HG02943 (cell line): ENCODE measurements at regions not wholly inside any gene's neighbourhood (a gene's known extent, or its start where the extent isn't known, plus 50 kb on each side); places are given as distances from the start of the nearest gene placed in this dataset.
"Not testable (repeated sequence)": the region's sequence is repeated elsewhere in the genome, so short reads cannot be mapped to it uniquely, and the experiment has no call there.

Source experiments
- ATAC-seq: cut with Tn5 transposase; IDR thresholded peaks from one replicate; pipeline ENCODE4 v1.9.1; 2021; ENCODE audit warnings: mild to moderate bottlenecking, low read depth, moderate library complexity; ENCODE audit not compliant: unreplicated experiment

DNA sequence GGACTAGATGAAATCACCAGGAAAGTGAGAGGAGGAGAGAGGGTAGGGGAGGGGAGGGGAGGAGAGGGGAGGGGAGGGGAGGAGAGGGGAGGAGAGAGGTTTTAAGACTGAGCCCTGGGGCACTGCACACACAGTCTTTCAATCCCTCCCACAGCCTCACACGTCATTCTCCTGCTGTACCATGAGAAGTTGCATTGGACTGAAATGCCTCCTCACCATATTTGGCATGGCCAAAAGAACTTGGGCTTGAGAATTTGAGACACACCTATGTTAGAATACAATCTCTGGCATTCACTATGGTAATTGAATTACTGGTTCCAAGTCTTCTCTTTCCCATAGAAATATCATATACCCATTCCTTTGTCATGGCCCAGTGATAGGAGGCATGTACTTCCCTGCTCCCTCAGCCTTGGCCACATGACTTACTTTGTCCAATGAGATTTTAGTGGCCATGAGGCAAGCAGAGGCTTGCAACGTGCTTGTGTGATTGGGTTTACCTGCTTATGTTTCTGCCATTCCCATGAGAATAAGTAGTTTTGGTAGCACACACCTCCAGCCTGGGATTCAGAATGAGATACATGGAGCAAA, 133.3 kb upstream of the SMARCA2 start:
- ATAC-seq = no peak

DNA sequence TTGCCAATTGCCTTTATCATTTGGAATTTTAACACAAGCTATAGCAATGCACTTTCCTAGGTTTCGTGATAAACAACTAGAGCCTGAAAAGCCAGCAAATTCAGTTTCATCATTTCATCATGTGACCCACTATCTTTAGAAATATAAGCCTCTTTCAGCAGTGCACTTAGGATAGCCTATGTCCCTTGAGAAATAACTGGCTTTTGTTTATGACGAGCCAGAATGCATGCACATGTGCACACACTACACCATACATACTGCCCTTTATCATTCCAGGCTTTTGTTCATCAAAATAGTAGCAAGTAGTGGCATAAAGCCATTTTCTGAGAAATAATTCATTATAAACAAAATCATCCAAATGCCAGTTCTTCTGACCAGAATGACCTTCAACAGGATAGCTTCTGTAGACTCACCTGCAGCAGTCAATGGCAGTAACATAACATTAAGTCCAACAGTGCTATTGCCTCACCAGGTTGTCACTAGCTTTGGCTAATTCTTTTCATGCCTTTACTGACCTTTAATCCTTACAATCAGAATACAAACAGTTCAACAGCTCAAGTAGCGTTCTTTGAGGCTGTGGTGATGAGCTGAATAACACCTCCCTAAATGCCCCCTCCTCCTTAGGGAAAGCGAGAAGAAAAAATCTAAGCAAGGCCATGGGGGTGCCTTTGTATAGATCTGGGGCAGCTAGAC, 132.3 kb upstream of the SMARCA2 start:
- ATAC-seq = no peak

GRCh38 chr9:1890201-1890600, 124.9 kb upstream of the SMARCA2 start:
- no peak for ATAC-seq

GRCh38 chr9:1890816-1891215, 124.3 kb upstream of the SMARCA2 start:
- no peak for ATAC-seq

- ATAC-seq = not testable (repeated sequence)
Measured at GRCh38 chr9:1903080-1903704, 112.0 kb upstream of the SMARCA2 start.

GRCh38 chr9:1907465-1907864, 107.7 kb upstream of the SMARCA2 start:
- ATAC-seq = no peak

DNA sequence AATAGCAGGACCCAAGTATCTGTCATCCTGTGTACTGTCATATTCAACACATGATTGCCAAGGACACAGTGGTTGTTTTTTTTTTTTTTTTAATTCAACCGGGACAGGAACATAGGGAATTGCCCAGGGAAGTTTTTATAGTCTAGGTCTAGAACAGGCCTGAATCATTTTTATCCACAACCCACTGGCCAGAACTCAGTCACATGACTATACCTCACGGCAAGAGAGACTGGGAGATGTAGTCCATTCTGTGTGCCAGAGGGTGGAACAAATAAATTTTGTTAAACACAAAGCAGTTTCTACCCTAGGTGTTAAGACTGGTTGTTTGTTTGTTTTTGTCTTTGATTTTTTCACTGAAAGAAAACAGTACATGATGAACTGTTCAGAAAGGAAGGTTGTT, 105.8 kb upstream of the SMARCA2 start:
- ATAC-seq = no peak

GRCh38 chr9:1910269-1910811, 104.8 kb upstream of the SMARCA2 start:
- ATAC-seq = no peak

- no peak for ATAC-seq
Measured at GRCh38 chr9:1913631-1914330, 101.4 kb upstream of the SMARCA2 start.

DNA sequence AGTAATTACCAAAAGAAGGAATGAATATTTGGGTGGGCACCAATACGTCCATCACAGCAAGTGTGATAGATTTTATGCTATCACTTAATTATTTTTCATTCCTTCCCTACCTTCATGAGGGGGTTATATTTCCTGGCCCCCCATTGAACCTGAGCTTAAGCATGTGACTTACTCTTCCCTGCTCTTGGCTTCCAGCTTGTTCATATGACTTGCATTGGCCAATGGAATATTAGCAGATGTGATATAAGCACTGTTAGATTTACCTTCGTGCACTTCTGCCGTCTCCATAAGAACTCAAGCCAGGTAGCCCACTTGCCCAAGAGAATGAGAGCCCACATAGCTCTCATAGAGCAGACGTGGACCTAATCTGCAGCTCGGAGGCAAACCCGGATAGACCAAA, 99.1 kb upstream of the SMARCA2 start:
- no peak for ATAC-seq

GRCh38 chr9:1916655-1917054, 98.5 kb upstream of the SMARCA2 start:
- no peak for ATAC-seq

DNA sequence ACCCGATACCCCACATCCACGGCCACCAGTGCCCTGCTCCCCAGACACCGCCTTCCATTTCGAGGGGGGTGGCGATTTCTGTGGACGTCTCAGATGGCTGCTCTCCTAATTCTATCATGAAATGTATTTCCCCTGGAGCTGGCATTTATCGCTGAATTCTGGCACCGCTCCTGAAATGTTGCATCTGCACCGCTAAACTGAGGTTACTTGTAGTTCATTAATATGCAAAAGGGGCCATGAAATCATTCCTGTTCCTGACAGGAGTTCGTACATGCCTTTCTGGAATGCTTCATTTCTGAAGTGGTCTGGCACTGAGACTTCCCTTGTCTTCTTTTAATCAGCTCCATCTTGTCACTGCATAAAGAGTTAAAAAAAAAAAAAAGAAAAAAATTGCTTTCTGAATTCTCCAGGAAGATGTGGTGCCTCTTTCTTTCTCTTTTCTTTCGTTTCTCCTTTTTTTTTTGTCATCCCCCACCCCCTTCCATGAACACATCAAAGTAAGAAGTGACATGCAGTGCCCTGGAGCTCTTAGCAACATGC, 97.7 kb upstream of the SMARCA2 start:
- no peak for ATAC-seq

DNA sequence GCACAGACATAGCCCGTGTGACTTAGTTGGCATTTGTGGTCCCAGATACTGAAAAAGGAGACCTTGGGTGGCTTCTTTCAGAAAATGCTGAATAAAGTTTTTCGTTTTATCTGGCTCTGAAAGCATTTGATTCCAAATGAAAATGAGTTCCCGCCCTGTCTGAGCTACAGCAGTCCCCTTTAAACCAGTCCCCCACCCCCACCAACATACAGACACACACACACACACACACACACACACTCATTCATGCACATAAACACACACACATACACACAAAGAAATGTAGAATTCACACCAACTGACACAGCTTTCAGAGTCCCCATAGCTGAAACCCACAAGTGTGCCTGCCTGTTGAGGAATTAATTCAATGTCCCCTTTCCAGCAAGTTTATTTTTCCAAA, 97.0 kb upstream of the SMARCA2 start:
- ATAC-seq = no peak

DNA sequence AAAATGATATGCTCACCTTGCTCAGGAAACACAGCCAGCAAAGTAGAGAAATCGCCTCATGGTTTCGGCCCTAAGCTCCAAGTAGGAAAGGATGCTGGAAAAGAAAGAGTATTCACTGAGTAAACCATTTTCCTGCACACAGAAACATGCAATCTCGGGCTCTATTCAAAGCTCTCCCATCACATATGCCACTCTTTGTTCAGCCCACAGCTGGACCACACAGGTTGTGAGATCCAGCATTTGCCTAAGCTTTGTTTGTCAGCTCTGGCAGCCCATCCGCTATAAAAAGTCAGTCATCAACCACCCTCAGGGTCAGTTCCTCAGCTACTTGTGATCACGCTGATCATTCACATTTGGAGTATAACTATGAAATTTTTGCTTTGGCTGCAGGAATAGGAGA, 96.5 kb upstream of the SMARCA2 start:
- ATAC-seq = no peak

DNA sequence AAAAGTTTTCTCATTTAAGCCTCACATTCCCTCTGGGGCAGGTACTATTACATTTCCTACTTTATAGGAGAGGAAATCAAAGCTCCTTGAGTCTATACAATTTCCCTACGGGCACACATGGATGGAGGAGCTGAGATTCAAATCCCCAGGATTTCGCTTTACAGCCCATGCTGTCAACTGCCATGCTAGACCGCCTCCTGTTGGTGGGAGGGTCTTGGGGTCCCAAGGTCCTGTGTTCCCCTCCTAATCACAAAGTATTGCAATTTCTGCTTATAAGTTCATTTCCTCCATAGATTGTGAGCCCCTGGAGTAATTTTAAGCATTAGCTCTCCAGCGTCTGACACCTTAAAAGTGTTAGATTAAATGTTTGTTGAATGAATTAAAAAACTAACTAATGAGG, 95.9 kb upstream of the SMARCA2 start:
- no peak for ATAC-seq

DNA sequence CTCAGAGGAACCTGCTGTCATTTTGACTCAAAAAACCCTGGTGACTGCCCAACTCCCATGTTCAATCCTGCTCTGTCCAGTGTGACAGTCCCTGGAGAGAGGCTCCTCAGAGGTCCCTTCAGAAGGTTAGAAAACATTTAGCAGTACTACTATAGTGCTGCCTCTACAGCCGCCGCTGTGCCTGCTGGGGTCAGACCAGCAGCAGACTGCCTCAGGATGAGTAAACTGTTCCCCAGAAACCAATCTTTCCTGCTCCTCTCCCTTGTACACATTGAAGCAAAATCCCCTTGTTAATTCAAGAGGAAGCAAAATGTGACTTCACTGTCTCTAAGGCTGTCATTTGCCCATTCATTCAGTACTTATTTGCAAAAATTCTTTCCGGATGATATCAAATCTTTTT, 94.8 kb upstream of the SMARCA2 start:
- ATAC-seq = no peak

DNA sequence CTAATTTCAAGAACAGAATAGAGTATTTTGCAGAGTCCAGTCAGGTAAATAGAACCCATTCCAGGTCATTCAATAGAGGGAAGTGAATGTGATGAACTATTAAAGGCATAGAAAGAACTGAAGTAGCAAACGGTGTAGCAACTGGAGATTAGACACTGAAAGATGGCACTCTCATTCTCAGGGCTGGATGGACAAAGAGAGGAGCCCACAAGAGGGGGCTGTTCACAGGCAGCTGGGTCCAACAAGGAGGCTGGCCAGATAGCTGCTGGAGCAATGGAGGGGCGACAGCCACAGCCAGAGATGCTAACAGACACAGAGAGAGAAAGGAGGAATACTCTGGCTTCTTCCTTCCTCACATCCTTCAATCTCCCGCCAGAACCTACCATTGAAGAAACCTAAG, 93.1 kb upstream of the SMARCA2 start:
- ATAC-seq = no peak

GRCh38 chr9:1927546-1927945, 87.6 kb upstream of the SMARCA2 start:
- no peak for ATAC-seq

- ATAC-seq = no peak
Measured at GRCh38 chr9:1929134-1929533, 86.0 kb upstream of the SMARCA2 start.

DNA sequence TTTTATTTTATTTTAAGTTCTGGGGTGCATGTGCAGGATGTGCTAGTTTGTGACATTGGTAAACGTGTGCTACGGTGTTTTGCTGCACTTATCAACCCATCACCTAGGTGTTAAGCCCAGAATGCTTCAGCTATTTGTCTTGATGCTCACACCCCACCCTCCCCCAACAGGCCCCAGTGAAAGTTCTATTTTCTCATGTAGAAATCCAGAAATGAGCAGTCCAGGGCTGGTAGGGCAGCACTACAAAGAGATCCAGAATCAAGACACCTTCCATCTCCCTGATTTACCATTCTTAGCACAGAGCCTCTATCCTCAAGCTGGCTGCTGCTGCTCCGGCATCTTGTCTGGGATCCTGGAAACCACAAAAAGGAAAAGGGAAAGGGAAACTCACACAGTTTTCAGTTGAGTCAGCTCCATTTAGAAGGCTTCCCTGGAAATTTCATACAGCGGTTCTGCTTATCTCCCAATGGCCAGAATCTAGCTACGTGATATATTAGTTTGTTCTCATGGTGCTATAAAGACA, 85.4 kb upstream of the SMARCA2 start:
- no peak for ATAC-seq

DNA sequence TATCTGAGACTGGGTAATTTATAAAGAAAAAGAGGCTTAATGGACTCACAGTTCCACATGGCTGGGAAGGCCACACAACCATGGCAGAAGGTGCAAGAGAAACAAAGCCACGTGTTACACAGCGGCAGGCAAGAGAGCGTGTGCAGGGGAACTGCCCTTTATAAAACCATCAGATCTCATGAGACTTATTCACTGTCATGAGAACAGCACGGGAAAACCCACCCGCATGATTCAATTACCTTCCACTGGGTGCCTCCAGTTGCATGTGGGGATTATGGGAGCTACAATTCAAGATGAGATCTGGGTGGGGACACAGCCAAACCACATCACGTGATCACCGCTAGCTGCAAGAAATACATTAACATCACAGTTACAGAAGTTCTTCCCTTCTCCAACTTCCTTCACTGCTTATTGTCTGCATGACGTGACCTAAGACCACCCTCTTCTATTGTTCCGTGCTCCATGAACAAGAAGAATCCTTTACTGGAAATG, 84.9 kb upstream of the SMARCA2 start:
- ATAC-seq = not testable (repeated sequence)
